Lower leg skin (tissue), 3 donors: ENCODE measurements at regions not wholly inside any gene's neighbourhood (a gene's known extent, or its start where the extent isn't known, plus 50 kb on each side); places are given as distances from the start of the nearest gene placed in this dataset.

Experiments used
- POLR2A ChIP-seq, 2 donors: fragments of 450-650 bp; IDR thresholded peaks; one replicate each; pipeline ENCODE4 v1.6.1; 2016 to 2017; ENCODE audit warnings: antibody characterized with exemption in 2 of 2, mild to moderate bottlenecking in 1 of 2, moderate library complexity in 1 of 2
- TF ChIP-seq, protein P1 (sequence below), 3 donors: fragments of 450-650 bp; IDR thresholded peaks; one replicate each; pipeline ENCODE4 v1.5.1; 2016; ENCODE audit warnings: antibody characterized with exemption in 3 of 3, mild to moderate bottlenecking in 3 of 3, moderate library complexity in 2 of 3

DNA sequence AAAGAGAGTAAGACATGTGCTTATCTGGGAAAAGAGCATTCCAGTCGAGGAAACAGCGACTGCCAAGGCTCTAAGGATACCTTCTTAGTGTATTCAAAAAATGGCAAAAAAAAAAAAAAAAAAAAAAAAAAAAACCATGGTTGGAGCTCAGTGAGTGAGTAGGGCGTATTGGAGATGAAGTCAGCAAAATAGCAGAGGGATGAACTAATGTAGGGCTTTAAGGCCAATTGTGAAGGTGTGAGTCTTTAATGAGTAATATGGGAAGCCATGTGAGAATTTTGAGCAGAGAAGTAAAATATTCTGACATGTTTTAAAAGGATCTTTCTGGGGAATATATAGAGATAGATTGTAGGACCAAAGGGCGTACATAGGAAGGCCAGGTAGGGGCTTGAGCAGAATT is 498.6 kb upstream of the ISX start:
- TF ChIP-seq, protein P1, sequence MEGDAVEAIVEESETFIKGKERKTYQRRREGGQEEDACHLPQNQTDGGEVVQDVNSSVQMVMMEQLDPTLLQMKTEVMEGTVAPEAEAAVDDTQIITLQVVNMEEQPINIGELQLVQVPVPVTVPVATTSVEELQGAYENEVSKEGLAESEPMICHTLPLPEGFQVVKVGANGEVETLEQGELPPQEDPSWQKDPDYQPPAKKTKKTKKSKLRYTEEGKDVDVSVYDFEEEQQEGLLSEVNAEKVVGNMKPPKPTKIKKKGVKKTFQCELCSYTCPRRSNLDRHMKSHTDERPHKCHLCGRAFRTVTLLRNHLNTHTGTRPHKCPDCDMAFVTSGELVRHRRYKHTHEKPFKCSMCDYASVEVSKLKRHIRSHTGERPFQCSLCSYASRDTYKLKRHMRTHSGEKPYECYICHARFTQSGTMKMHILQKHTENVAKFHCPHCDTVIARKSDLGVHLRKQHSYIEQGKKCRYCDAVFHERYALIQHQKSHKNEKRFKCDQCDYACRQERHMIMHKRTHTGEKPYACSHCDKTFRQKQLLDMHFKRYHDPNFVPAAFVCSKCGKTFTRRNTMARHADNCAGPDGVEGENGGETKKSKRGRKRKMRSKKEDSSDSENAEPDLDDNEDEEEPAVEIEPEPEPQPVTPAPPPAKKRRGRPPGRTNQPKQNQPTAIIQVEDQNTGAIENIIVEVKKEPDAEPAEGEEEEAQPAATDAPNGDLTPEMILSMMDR (IDR thresholded peaks at IDR 0.05), result no peak
- no peak for TF ChIP-seq POLR2A (IDR thresholded peaks at IDR 0.05)
